GM12878 (cell line): ENCODE measurements at regions not wholly inside any gene's neighbourhood (a gene's known extent, or its start where the extent isn't known, plus 50 kb on each side); places are given as distances from the start of the nearest gene placed in this dataset.

Experiments
- EGR1 ChIP-seq, 2 experiments: IDR thresholded peaks; 1 replicate in 1 of 2; 2 replicates in 1 of 2; pipeline ENCODE4 v1.6.1; 2011 to 2012; ENCODE audit warnings: low read depth in 2 of 2, low read length in 2 of 2, borderline replicate concordance in 1 of 2, mild to moderate bottlenecking in 1 of 2, moderate library complexity in 1 of 2
- ZBTB40 ChIP-seq: fragments of 450-650 bp; IDR thresholded peaks from 2 replicates; pipeline ENCODE4 v1.6.1; 2016; ENCODE audit warnings: mild to moderate bottlenecking, moderate library complexity, borderline replicate concordance
- TF ChIP-seq, protein P1 (sequence below): fragments of 150-350 bp; IDR thresholded peaks from 2 replicates; pipeline ENCODE4 v1.6.1; 2016; ENCODE audit warnings: low read depth, low read length

DNA sequence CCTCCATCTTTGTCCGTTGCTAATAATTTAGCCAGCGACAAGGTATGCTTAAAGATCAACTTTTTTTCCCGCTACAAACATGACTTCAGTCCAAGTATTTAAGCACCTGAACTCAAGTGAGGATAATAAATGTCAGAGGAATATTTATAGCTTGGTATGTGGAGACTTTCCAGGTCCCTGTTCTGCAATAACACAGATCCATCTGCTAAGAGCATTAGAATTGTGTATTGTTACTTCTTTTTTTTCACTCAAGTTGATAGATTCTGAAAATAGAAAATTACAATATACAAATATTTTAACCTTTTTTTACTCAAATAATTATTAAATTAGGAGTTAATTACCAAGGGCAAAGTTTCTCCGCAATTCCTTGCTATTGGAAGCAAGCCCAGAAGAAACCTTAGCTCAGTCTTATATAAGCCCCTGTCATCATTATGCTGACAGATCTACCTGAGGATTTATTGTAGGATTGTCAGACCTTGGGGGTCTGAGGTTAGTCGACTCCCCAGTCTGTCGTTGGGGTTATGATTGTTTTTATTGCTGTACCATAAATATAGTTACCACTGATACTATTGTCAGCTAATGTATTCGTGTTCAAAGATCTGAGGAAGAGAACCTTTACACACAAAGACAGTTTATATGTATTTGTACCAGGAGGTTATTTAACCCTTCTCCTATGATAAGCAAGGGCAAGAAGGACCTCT, 337.9 kb downstream of the TBX15 start (continued):
- TF ChIP-seq ZBTB40 (no peak), EGR1 (IDR thresholded peaks at IDR 0.05; ENCODE audit: borderline replicate concordance in 1 of 2, low read depth in 2 of 2, low read length in 2 of 2) (no peak)
- TF ChIP-seq, protein P1, sequence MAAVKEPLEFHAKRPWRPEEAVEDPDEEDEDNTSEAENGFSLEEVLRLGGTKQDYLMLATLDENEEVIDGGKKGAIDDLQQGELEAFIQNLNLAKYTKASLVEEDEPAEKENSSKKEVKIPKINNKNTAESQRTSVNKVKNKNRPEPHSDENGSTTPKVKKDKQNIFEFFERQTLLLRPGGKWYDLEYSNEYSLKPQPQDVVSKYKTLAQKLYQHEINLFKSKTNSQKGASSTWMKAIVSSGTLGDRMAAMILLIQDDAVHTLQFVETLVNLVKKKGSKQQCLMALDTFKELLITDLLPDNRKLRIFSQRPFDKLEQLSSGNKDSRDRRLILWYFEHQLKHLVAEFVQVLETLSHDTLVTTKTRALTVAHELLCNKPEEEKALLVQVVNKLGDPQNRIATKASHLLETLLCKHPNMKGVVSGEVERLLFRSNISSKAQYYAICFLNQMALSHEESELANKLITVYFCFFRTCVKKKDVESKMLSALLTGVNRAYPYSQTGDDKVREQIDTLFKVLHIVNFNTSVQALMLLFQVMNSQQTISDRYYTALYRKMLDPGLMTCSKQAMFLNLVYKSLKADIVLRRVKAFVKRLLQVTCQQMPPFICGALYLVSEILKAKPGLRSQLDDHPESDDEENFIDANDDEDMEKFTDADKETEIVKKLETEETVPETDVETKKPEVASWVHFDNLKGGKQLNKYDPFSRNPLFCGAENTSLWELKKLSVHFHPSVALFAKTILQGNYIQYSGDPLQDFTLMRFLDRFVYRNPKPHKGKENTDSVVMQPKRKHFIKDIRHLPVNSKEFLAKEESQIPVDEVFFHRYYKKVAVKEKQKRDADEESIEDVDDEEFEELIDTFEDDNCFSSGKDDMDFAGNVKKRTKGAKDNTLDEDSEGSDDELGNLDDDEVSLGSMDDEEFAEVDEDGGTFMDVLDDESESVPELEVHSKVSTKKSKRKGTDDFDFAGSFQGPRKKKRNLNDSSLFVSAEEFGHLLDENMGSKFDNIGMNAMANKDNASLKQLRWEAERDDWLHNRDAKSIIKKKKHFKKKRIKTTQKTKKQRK = no peak
